IMR-90 (cell line): ENCODE measurements at regions not wholly inside any gene's neighbourhood (a gene's known extent, or its start where the extent isn't known, plus 50 kb on each side); places are given as distances from the start of the nearest gene placed in this dataset.

Source experiments
- ATAC-seq: fragments of 200-7000 bp; cut with Tn5 transposase; 2 replicates; pipeline ENCODE4 v1.9.1; 2020; ENCODE audit warnings: low read depth, mild to moderate bottlenecking, moderate library complexity
- BruUV-seq: library from RNA; stranded (reverse); fragments of 400-500 nt; replicated peaks from 2 replicates; lab custom pipeline; 2021; lab: Mats Ljungman, UMichigan
- CTCF ChIA-PET: fragments of 300-600 bp; formaldehyde crosslinking; extraction: SDS; loops from one replicate; lab custom pipeline; 2021; ENCODE audit warnings: antibody characterized with exemption; lab: Yijun Ruan, JAX
- POLR2A ChIA-PET: fragments of 300-600 bp; sonication (Branson Sonifier 250); formaldehyde crosslinking; loops from one replicate; lab custom pipeline; 2022; ENCODE audit warnings: antibody characterized with exemption; ENCODE audit not compliant: unreplicated experiment; lab: Charles Lee
- DNase-seq: peaks from one replicate; pipeline ENCODE4 v3.0.0; 2013
- H2AFZ ChIP-seq: replicated peaks from 2 replicates; pipeline ENCODE3; 2013; ENCODE audit warnings: low read length, mild to moderate bottlenecking; ENCODE audit not compliant: poor library complexity
- H2AK5ac ChIP-seq: 2 replicates; pipeline ENCODE4 v1.6.1; 2013; ENCODE audit warnings: low read depth, low read length, inconsistent platforms
- H2AK9ac ChIP-seq: replicated peaks from 2 replicates; pipeline ENCODE3; 2013; ENCODE audit warnings: mild to moderate bottlenecking, low read depth, low read length, moderate library complexity; ENCODE audit not compliant: poor library complexity
- H2BK120ac ChIP-seq: 2 replicates; pipeline ENCODE4 v1.6.1; 2013; ENCODE audit warnings: low read depth, low read length, inconsistent platforms
- H2BK15ac ChIP-seq: 3 replicates; pipeline ENCODE4 v1.6.1; 2013; ENCODE audit warnings: low read depth, low read length, inconsistent platforms
- H2BK20ac ChIP-seq: 2 replicates; pipeline ENCODE4 v1.6.1; 2013; ENCODE audit warnings: low read depth, mild to moderate bottlenecking, inconsistent platforms, low read length, moderate library complexity
- H2BK5ac ChIP-seq: 2 replicates; pipeline ENCODE4 v1.6.1; 2013; ENCODE audit warnings: mild to moderate bottlenecking, low read depth, low read length, inconsistent platforms; ENCODE audit not compliant: poor library complexity, severe bottlenecking
- H3K14ac ChIP-seq: replicated peaks from 2 replicates; pipeline ENCODE4 v1.6.1; 2013; ENCODE audit warnings: low read depth, low read length, inconsistent platforms
- H3K18ac ChIP-seq: 2 replicates; pipeline ENCODE4 v1.6.1; 2013; ENCODE audit warnings: low read depth, low read length, control low read depth
- H3K23ac ChIP-seq: 2 replicates; pipeline ENCODE4 v1.6.1; 2013; ENCODE audit warnings: low read depth, low read length, inconsistent platforms
- H3K27ac ChIP-seq: 2 replicates; pipeline ENCODE4 v1.5.1; 2013; ENCODE audit warnings: mild to moderate bottlenecking, control low read depth, low read length; ENCODE audit not compliant: insufficient read depth
- H3K27me3 ChIP-seq: 2 replicates; pipeline ENCODE4 v1.6.1; 2013; ENCODE audit warnings: low read length; ENCODE audit not compliant: control insufficient read depth, insufficient read depth
- H3K36me3 ChIP-seq: 2 replicates; pipeline ENCODE4 v1.6.1; 2013; ENCODE audit warnings: low read length, mixed read lengths; ENCODE audit not compliant: control insufficient read depth, insufficient read depth
- H3K4ac ChIP-seq: 2 replicates; pipeline ENCODE4 v1.6.1; 2013; ENCODE audit warnings: low read depth, low read length, inconsistent platforms
- H3K4me1 ChIP-seq: 2 replicates; pipeline ENCODE4 v1.6.1; 2013; ENCODE audit warnings: low read length, mixed read lengths; ENCODE audit not compliant: control insufficient read depth, insufficient read depth
- H3K4me2 ChIP-seq: 2 replicates; pipeline ENCODE4 v1.6.1; 2013; ENCODE audit warnings: low read depth, mild to moderate bottlenecking, control low read depth, low read length, moderate library complexity
- H3K4me3 ChIP-seq: 2 replicates; pipeline ENCODE4 v1.5.1; 2013; ENCODE audit warnings: low read depth, mild to moderate bottlenecking, control low read depth, low read length, moderate library complexity; ENCODE audit not compliant: insufficient read depth
- H3K56ac ChIP-seq: 2 replicates; pipeline ENCODE4 v1.6.1; 2013; ENCODE audit warnings: low read length, inconsistent platforms; ENCODE audit not compliant: insufficient read depth; ENCODE audit errors: extremely low read depth
- H3K79me1 ChIP-seq, 2 experiments: 2 replicates each; pipeline ENCODE4 v1.6.1; 2013; ENCODE audit warnings: low read length in 2 of 2, inconsistent platforms in 1 of 2, low read depth in 1 of 2
- H3K9ac ChIP-seq: 2 replicates; pipeline ENCODE4 v1.6.1; 2013; ENCODE audit warnings: low read depth, low read length, control low read depth
- H3K9me1 ChIP-seq: 2 replicates; pipeline ENCODE4 v1.6.1; 2013; ENCODE audit warnings: low read length, inconsistent platforms; ENCODE audit not compliant: insufficient read depth
- H3K9me3 ChIP-seq: 2 replicates; pipeline ENCODE4 v1.6.1; 2013; ENCODE audit warnings: low read length; ENCODE audit not compliant: control insufficient read depth, insufficient read depth
- H4K20me1 ChIP-seq: 2 replicates; pipeline ENCODE4 v1.6.1; 2013; ENCODE audit warnings: low read length, inconsistent platforms; ENCODE audit not compliant: insufficient read depth
- H4K5ac ChIP-seq: 2 replicates; pipeline ENCODE4 v1.6.1; 2013; ENCODE audit warnings: mild to moderate bottlenecking, low read depth, low read length, control low read depth
- H4K8ac ChIP-seq, 2 experiments: 2 replicates each; pipeline ENCODE4 v1.6.1; 2013; ENCODE audit warnings: low read depth in 2 of 2, low read length in 2 of 2, control low read depth in 1 of 2, inconsistent platforms in 1 of 2
- H4K91ac ChIP-seq: 2 replicates; pipeline ENCODE4 v1.6.1; 2013; ENCODE audit warnings: low read depth, low read length, inconsistent platforms; ENCODE audit not compliant: insufficient read depth
- BHLHE40 ChIP-seq: fragments of 150-350 bp; IDR thresholded peaks from 2 replicates; pipeline ENCODE4 v1.6.1; 2016; ENCODE audit warnings: mild to moderate bottlenecking, low read depth, low read length
- CEBPB ChIP-seq: IDR thresholded peaks from 2 replicates; pipeline ENCODE4 v1.6.1; 2012; ENCODE audit warnings: low read depth, low read length, improper control_type of control experiment
- CHD1 ChIP-seq: IDR thresholded peaks from 2 replicates; pipeline ENCODE4 v1.6.1; 2012; ENCODE audit warnings: low read depth, low read length, improper control_type of control experiment
- ELK1 ChIP-seq: fragments of 150-350 bp; IDR thresholded peaks from 2 replicates; pipeline ENCODE4 v1.6.1; 2016; ENCODE audit warnings: low read depth, mild to moderate bottlenecking, low read length, moderate library complexity, borderline replicate concordance
- FOS ChIP-seq: fragments of 150-350 bp; IDR thresholded peaks from 2 replicates; pipeline ENCODE4 v1.6.1; 2016; ENCODE audit warnings: low read depth, low read length
- MAFK ChIP-seq: IDR thresholded peaks from 2 replicates; pipeline ENCODE4 v1.6.1; 2012; ENCODE audit warnings: low read depth, low read length, improper control_type of control experiment
- MXI1 ChIP-seq: IDR thresholded peaks from 2 replicates; pipeline ENCODE4 v1.6.1; 2012; ENCODE audit warnings: low read depth, mild to moderate bottlenecking, low read length, moderate library complexity, borderline replicate concordance
- POLR2A ChIP-seq: IDR thresholded peaks from 2 replicates; pipeline ENCODE4 v1.6.1; 2012; ENCODE audit warnings: mild to moderate bottlenecking, low read depth, low read length
- RCOR1 ChIP-seq: IDR thresholded peaks from 2 replicates; pipeline ENCODE4 v1.6.1; 2012; ENCODE audit warnings: mild to moderate bottlenecking, low read length, improper control_type of control experiment; ENCODE audit not compliant: insufficient replicate concordance
- RFX5 ChIP-seq: IDR thresholded peaks from 2 replicates; pipeline ENCODE4 v1.8.0; 2012; ENCODE audit warnings: low read depth, mild to moderate bottlenecking, low read length, moderate library complexity
- SMC3 ChIP-seq: fragments of 150-350 bp; IDR thresholded peaks from 2 replicates; pipeline ENCODE4 v1.6.1; 2016; ENCODE audit warnings: low read depth, mild to moderate bottlenecking, antibody characterized with exemption, low read length, moderate library complexity
- WGBS, 2 experiments: methylation state at CpG; one replicate each; pipeline versions ENCODE4 v1.1.5 to v1.1.7; 2013; ENCODE audit warnings: missing lambda C conversion rate in 2 of 2; ENCODE audit not compliant: insufficient read length in 1 of 2; ENCODE audit errors: extremely low coverage in 2 of 2; 5-methylcytosine and 5-hydroxymethylcytosine counted together
- dilution Hi-C: fragments of 300-500 bp; cut with HindIII; formaldehyde crosslinking; loops from one replicate; pipeline ENCODE4 v1.14.3; 2018; ENCODE audit warnings: low sequenced_read_pairs; ENCODE audit not compliant: unreplicated experiment
- in situ Hi-C: fragments of 300-500 bp; cut with MboI; formaldehyde crosslinking; loops from 3 replicates; pipeline ENCODE4 v1.14.3; 2019; ENCODE audit warnings: low sequenced_read_pairs, inconsistent platforms, mixed read lengths
- intact Hi-C: fragments of 100-400 bp; cut with micrococcal nuclease; formaldehyde crosslinking; loops from 2 replicates; pipeline ENCODE4 v1.10.0; 2022
- TF ChIP-seq, protein P1 (sequence below): conservative IDR thresholded peaks from 2 replicates; pipeline ENCODE4 v1.5.1; 2012; ENCODE audit warnings: mild to moderate bottlenecking, low read depth, low read length, improper control_type of control experiment

DNA sequence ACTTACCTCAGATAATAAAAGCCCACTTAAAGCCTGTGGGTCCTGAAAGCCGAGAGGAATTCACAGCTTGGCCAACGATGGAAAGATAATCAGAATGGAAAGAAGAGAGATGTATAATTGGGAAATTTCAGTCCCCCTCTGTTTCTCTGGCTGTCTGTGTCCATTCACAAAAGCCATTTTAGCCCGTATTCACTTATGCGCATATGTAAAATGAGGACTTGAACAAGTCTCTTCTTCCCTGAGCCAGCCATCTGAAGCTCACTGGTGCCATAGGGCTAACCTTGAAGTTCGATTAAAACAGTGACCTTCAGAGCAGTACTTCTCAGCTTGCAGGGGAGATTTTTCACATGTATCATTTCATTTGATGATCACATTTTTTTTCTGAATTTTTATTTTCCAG is 527.2 kb downstream of the GRIN2A start:
- TF ChIP-seq CEBPB = no peak
- no peak for TF ChIP-seq RCOR1
- TF ChIP-seq FOS = no peak
- no peak for TF ChIP-seq RFX5
- TF ChIP-seq SMC3 = no peak
- TF ChIP-seq, protein P1, sequence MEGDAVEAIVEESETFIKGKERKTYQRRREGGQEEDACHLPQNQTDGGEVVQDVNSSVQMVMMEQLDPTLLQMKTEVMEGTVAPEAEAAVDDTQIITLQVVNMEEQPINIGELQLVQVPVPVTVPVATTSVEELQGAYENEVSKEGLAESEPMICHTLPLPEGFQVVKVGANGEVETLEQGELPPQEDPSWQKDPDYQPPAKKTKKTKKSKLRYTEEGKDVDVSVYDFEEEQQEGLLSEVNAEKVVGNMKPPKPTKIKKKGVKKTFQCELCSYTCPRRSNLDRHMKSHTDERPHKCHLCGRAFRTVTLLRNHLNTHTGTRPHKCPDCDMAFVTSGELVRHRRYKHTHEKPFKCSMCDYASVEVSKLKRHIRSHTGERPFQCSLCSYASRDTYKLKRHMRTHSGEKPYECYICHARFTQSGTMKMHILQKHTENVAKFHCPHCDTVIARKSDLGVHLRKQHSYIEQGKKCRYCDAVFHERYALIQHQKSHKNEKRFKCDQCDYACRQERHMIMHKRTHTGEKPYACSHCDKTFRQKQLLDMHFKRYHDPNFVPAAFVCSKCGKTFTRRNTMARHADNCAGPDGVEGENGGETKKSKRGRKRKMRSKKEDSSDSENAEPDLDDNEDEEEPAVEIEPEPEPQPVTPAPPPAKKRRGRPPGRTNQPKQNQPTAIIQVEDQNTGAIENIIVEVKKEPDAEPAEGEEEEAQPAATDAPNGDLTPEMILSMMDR = no peak
- TF ChIP-seq POLR2A = no peak
- TF ChIP-seq BHLHE40 = no peak
- no peak for TF ChIP-seq MAFK
- TF ChIP-seq ELK1 = no peak
- TF ChIP-seq CHD1 = no peak
- no peak for TF ChIP-seq MXI1
- Histone ChIP-seq H3K4me2 (no peak overlapping the region), H2BK15ac (no peak overlapping the region), H3K4ac (no peak overlapping the region), H3K27me3 (no peaks in the 10 kb centered on the region), H3K79me1 (no peaks in the 10 kb centered on the region), H2BK20ac (no peak overlapping the region), H2BK120ac (no peak overlapping the region), H3K36me3 (no peaks in the 10 kb centered on the region), H3K18ac (no peak overlapping the region), H3K4me1 (no peaks in the 10 kb centered on the region), H2BK5ac (no peak overlapping the region), H4K8ac (no peak overlapping the region), H2AK5ac (no peak overlapping the region), H3K9me1 (no peaks in the 10 kb centered on the region), H3K56ac (no peak overlapping the region), H4K20me1 (no peaks in the 10 kb centered on the region), H2AK9ac (no peak overlapping the region), H2AFZ (no peak overlapping the region), H3K9ac (no peak overlapping the region), H4K5ac (no peak overlapping the region), H3K23ac (no peak overlapping the region), H4K91ac (no peak overlapping the region), H3K4me3 (no peak overlapping the region), H3K27ac (no peak overlapping the region), H3K14ac (no peak overlapping the region), H3K9me3 (peaks cover 18% of the 10 kb centered on the region; the same call in 1 of the 2 replicates)
- no peak for DNase-seq
- ChIA-PET CTCF (interaction anchor here (0.6 kb wide), 1 partner anchor 157 kb away, joined by 3 read pairs; no protein-coding TSS in a partner anchor), POLR2A (no interaction called here)
- dilution Hi-C loops (no loop called here), in situ Hi-C loops (no loop called here), intact Hi-C loops (no loop called here)
- ATAC-seq = no peak
- WGBS, 2 experiments = 75% methylated on average over 2 of the region's 5 CpGs; no CpG with 5 or more reads in 1 of the 2 experiments
- BruUV-seq = no TSS peak
